IMR-90 (cell line): ENCODE measurements at regions not wholly inside any gene's neighbourhood (a gene's known extent, or its start where the extent isn't known, plus 50 kb on each side); places are given as distances from the start of the nearest gene placed in this dataset.

Source experiments
- ATAC-seq: fragments of 200-7000 bp; cut with Tn5 transposase; 2 replicates; pipeline ENCODE4 v1.9.1; 2020; ENCODE audit warnings: low read depth, mild to moderate bottlenecking, moderate library complexity
- BruUV-seq: library from RNA; stranded (reverse); fragments of 400-500 nt; replicated peaks from 2 replicates; lab custom pipeline; 2021; lab: Mats Ljungman, UMichigan
- CTCF ChIA-PET: fragments of 300-600 bp; formaldehyde crosslinking; extraction: SDS; loops from one replicate; lab custom pipeline; 2021; ENCODE audit warnings: antibody characterized with exemption; lab: Yijun Ruan, JAX
- POLR2A ChIA-PET: fragments of 300-600 bp; sonication (Branson Sonifier 250); formaldehyde crosslinking; loops from one replicate; lab custom pipeline; 2022; ENCODE audit warnings: antibody characterized with exemption; ENCODE audit not compliant: unreplicated experiment; lab: Charles Lee
- DNase-seq: peaks from one replicate; pipeline ENCODE4 v3.0.0; 2013
- H2AFZ ChIP-seq: replicated peaks from 2 replicates; pipeline ENCODE3; 2013; ENCODE audit warnings: low read length, mild to moderate bottlenecking; ENCODE audit not compliant: poor library complexity
- H2AK5ac ChIP-seq: 2 replicates; pipeline ENCODE4 v1.6.1; 2013; ENCODE audit warnings: low read depth, low read length, inconsistent platforms
- H2AK9ac ChIP-seq: replicated peaks from 2 replicates; pipeline ENCODE3; 2013; ENCODE audit warnings: mild to moderate bottlenecking, low read depth, low read length, moderate library complexity; ENCODE audit not compliant: poor library complexity
- H2BK120ac ChIP-seq: 2 replicates; pipeline ENCODE4 v1.6.1; 2013; ENCODE audit warnings: low read depth, low read length, inconsistent platforms
- H2BK15ac ChIP-seq: 3 replicates; pipeline ENCODE4 v1.6.1; 2013; ENCODE audit warnings: low read depth, low read length, inconsistent platforms
- H2BK20ac ChIP-seq: 2 replicates; pipeline ENCODE4 v1.6.1; 2013; ENCODE audit warnings: low read depth, mild to moderate bottlenecking, inconsistent platforms, low read length, moderate library complexity
- H2BK5ac ChIP-seq: 2 replicates; pipeline ENCODE4 v1.6.1; 2013; ENCODE audit warnings: mild to moderate bottlenecking, low read depth, low read length, inconsistent platforms; ENCODE audit not compliant: poor library complexity, severe bottlenecking
- H3K14ac ChIP-seq: replicated peaks from 2 replicates; pipeline ENCODE4 v1.6.1; 2013; ENCODE audit warnings: low read depth, low read length, inconsistent platforms
- H3K18ac ChIP-seq: 2 replicates; pipeline ENCODE4 v1.6.1; 2013; ENCODE audit warnings: low read depth, low read length, control low read depth
- H3K23ac ChIP-seq: 2 replicates; pipeline ENCODE4 v1.6.1; 2013; ENCODE audit warnings: low read depth, low read length, inconsistent platforms
- H3K27ac ChIP-seq: 2 replicates; pipeline ENCODE4 v1.5.1; 2013; ENCODE audit warnings: mild to moderate bottlenecking, control low read depth, low read length; ENCODE audit not compliant: insufficient read depth
- H3K27me3 ChIP-seq: 2 replicates; pipeline ENCODE4 v1.6.1; 2013; ENCODE audit warnings: low read length; ENCODE audit not compliant: control insufficient read depth, insufficient read depth
- H3K36me3 ChIP-seq: 2 replicates; pipeline ENCODE4 v1.6.1; 2013; ENCODE audit warnings: low read length, mixed read lengths; ENCODE audit not compliant: control insufficient read depth, insufficient read depth
- H3K4ac ChIP-seq: 2 replicates; pipeline ENCODE4 v1.6.1; 2013; ENCODE audit warnings: low read depth, low read length, inconsistent platforms
- H3K4me1 ChIP-seq: 2 replicates; pipeline ENCODE4 v1.6.1; 2013; ENCODE audit warnings: low read length, mixed read lengths; ENCODE audit not compliant: control insufficient read depth, insufficient read depth
- H3K4me2 ChIP-seq: 2 replicates; pipeline ENCODE4 v1.6.1; 2013; ENCODE audit warnings: low read depth, mild to moderate bottlenecking, control low read depth, low read length, moderate library complexity
- H3K4me3 ChIP-seq: 2 replicates; pipeline ENCODE4 v1.5.1; 2013; ENCODE audit warnings: low read depth, mild to moderate bottlenecking, control low read depth, low read length, moderate library complexity; ENCODE audit not compliant: insufficient read depth
- H3K56ac ChIP-seq: 2 replicates; pipeline ENCODE4 v1.6.1; 2013; ENCODE audit warnings: low read length, inconsistent platforms; ENCODE audit not compliant: insufficient read depth; ENCODE audit errors: extremely low read depth
- H3K79me1 ChIP-seq, 2 experiments: 2 replicates each; pipeline ENCODE4 v1.6.1; 2013; ENCODE audit warnings: low read length in 2 of 2, inconsistent platforms in 1 of 2, low read depth in 1 of 2
- H3K9ac ChIP-seq: 2 replicates; pipeline ENCODE4 v1.6.1; 2013; ENCODE audit warnings: low read depth, low read length, control low read depth
- H3K9me1 ChIP-seq: 2 replicates; pipeline ENCODE4 v1.6.1; 2013; ENCODE audit warnings: low read length, inconsistent platforms; ENCODE audit not compliant: insufficient read depth
- H3K9me3 ChIP-seq: 2 replicates; pipeline ENCODE4 v1.6.1; 2013; ENCODE audit warnings: low read length; ENCODE audit not compliant: control insufficient read depth, insufficient read depth
- H4K20me1 ChIP-seq: 2 replicates; pipeline ENCODE4 v1.6.1; 2013; ENCODE audit warnings: low read length, inconsistent platforms; ENCODE audit not compliant: insufficient read depth
- H4K5ac ChIP-seq: 2 replicates; pipeline ENCODE4 v1.6.1; 2013; ENCODE audit warnings: mild to moderate bottlenecking, low read depth, low read length, control low read depth
- H4K8ac ChIP-seq, 2 experiments: 2 replicates each; pipeline ENCODE4 v1.6.1; 2013; ENCODE audit warnings: low read depth in 2 of 2, low read length in 2 of 2, control low read depth in 1 of 2, inconsistent platforms in 1 of 2
- H4K91ac ChIP-seq: 2 replicates; pipeline ENCODE4 v1.6.1; 2013; ENCODE audit warnings: low read depth, low read length, inconsistent platforms; ENCODE audit not compliant: insufficient read depth
- CEBPB ChIP-seq: IDR thresholded peaks from 2 replicates; pipeline ENCODE4 v1.6.1; 2012; ENCODE audit warnings: low read depth, low read length, improper control_type of control experiment
- NFE2L2 ChIP-seq: fragments of 150-350 bp; IDR thresholded peaks from 2 replicates; pipeline ENCODE4 v1.6.1; 2016; ENCODE audit warnings: low read depth, mild to moderate bottlenecking, low read length
- WGBS, 2 experiments: methylation state at CpG; one replicate each; pipeline versions ENCODE4 v1.1.5 to v1.1.7; 2013; ENCODE audit warnings: missing lambda C conversion rate in 2 of 2; ENCODE audit not compliant: insufficient read length in 1 of 2; ENCODE audit errors: extremely low coverage in 2 of 2; 5-methylcytosine and 5-hydroxymethylcytosine counted together
- dilution Hi-C: fragments of 300-500 bp; cut with HindIII; formaldehyde crosslinking; loops from one replicate; pipeline ENCODE4 v1.14.3; 2018; ENCODE audit warnings: low sequenced_read_pairs; ENCODE audit not compliant: unreplicated experiment
- in situ Hi-C: fragments of 300-500 bp; cut with MboI; formaldehyde crosslinking; loops from 3 replicates; pipeline ENCODE4 v1.14.3; 2019; ENCODE audit warnings: low sequenced_read_pairs, inconsistent platforms, mixed read lengths
- intact Hi-C: fragments of 100-400 bp; cut with micrococcal nuclease; formaldehyde crosslinking; loops from 2 replicates; pipeline ENCODE4 v1.10.0; 2022

DNA sequence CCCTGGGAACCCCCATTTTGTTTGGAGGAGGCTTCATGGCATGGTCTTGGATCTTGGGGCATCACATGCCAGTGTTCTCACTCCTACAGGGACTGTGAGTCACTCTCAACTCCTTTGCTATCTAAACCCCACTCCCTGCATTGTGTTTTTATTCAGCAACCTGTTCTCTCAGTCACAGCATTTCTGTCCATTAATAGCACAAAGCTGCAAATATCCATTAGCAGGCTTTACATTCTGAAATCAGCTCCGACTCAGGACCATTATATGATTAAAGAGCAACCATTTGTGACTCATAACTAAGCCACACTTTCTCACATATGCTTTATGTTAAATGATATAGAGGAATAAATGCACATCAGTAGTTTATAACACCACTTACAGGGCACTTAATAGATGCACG, 462.1 kb upstream of the BRINP1 start:
- ATAC-seq (no peak), DNase-seq (no peak)
- Histone ChIP-seq H3K9me3 (0 out of 2 replicates have a peak, but pooled peaks cover 3% of the 10 kb centered on the region), H3K79me1 (no peaks in the 10 kb centered on the region), H3K27me3 (no peaks in the 10 kb centered on the region), H3K4me2 (no peak overlapping the region), H3K4ac (no peak overlapping the region), H3K14ac (no peak overlapping the region), H2BK120ac (no peak overlapping the region), H3K4me3 (no peak overlapping the region), H2BK20ac (no peak overlapping the region), H3K9ac (no peak overlapping the region), H4K91ac (no peak overlapping the region), H4K20me1 (no peaks in the 10 kb centered on the region), H2BK15ac (no peak overlapping the region), H3K36me3 (no peaks in the 10 kb centered on the region), H4K5ac (no peak overlapping the region), H2BK5ac (no peak overlapping the region), H2AK9ac (no peak overlapping the region), H4K8ac (no peak overlapping the region), H2AFZ (no peak overlapping the region), H3K9me1 (no peaks in the 10 kb centered on the region), H3K27ac (no peak overlapping the region), H3K18ac (no peak overlapping the region), H3K23ac (no peak overlapping the region), H3K56ac (no peak overlapping the region), H3K4me1 (no peaks in the 10 kb centered on the region), H2AK5ac (no peak overlapping the region)
- dilution Hi-C loops = no loop called here
- TF ChIP-seq CEBPB (no peak), NFE2L2 (no peak)
- in situ Hi-C loops = no loop called here
- CTCF ChIA-PET = no interaction called here
- WGBS, 2 experiments = no CpG with 5 or more reads among the region's 2 CpGs
- POLR2A ChIA-PET = no interaction called here
- no TSS peak for BruUV-seq
- intact Hi-C loops = no loop called here
